NCI-H146 (cell line): ENCODE measurements at regions not wholly inside any gene's neighbourhood (a gene's known extent, or its start where the extent isn't known, plus 50 kb on each side); places are given as distances from the start of the nearest gene placed in this dataset.

Source experiments
- DNase-seq: peaks from one replicate; lab custom pipeline; 2025; lab: John Stamatoyannopoulos, UW

DNA sequence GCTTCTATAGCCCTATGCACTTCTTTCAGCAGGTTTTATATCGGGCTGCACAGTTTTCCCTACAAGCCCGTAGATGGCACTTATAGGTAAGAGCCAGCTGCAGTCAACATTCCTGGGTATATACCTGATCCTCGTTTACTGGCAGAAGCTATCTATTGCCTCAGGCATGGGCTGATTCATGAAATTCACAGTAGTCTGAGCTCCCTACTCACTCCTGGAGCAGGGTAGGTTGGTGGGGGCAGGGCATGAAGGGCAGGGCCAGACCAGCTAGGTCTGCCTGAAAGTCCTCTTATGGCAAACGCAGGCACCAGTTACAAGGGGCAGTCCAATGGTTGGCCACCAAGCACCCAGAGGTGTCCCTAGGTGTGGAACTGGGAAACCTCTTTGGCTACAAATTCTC, 345.8 kb downstream of the RPS29 start:
- no peak for DNase-seq

DNA sequence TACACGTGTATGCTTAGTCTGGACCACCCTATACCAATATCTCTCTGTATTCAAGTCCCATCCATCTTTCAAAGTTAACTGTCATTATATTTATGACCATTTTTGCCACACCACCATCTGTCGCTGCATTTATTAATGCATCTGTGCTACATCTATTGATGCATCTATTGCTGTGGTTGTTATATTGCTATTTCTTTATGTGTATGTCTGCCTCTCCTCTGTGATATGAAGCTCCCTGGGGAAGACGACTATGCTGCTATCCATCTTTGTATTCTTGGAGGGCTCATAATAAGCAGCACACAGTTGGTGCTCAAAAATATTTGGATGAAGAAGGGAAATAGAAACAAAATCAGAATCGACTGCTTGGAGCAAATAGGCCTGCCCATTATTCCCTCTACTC, 357.6 kb downstream of the RPS29 start:
- no peak for DNase-seq

DNA sequence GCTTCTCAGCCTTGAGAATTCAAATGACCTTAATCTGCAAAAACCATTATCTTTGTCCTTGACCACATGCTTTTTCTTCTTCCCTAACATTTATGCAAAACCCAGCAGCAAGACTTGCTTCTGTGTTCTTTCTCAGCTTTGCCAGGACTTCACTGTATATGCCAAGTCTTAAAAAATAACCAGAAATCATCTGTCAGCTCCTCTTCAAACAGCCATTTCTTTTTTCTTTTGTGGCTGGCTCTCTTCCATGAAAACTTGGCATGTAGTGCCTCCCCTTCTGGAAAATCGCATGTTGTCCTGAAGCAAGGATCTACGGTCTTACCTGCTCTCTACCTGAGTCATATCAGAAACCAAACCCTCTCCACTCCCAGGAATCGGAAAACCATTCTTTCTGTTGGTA, 364.9 kb downstream of the RPS29 start:
- no peak for DNase-seq

DNA sequence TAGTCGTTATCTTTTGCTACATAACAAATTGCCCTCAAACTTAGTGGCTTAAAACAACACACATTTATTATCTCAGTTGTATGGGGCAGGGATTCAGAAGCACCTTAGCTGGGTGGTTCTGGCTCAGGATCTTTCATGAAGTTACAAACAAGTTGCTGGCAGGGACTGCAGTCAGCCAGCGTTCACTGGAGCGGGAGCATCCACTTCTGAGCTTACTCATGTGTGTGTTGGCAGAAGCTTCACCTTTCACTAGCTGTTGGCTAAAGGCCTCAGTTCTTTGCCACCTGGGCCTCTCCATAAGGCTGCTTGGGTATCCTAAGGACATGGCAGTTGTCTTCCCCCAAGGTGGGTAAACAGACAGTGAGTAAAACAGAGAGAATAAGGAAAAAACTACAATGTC, 365.7 kb downstream of the RPS29 start:
- DNase-seq: no peak

DNA sequence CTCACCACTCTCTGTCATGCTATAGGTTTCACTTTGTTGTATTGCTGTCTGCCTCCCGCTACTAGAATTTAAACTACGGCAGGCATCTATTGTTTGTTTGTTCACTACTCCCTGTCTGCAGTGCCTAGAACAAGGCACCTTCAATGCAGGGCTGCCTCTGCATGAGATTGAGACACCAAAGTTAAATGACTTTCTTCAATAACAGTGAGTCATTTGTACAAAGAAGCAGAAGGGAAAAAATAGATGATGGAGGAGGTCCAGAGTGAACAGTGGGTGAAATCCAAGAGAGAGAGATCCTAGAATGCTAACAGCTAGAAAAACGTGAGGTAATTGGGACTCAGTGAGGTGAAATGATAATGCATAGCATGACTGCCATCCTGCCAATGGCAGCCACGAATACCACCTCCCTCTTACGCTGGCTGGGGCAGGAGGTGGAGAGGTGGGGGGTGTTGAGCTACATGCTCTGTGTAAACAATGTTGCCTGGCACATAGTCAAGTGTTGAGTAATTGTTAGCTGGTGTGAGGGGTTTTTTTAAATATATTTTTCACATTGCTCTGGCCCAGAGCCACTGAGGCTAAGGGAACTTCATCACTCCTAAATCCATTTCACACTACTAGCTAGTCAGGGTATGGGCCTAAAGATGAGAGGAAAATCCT, 367.6 kb downstream of the RPS29 start:
- DNase-seq: no peak

DNA sequence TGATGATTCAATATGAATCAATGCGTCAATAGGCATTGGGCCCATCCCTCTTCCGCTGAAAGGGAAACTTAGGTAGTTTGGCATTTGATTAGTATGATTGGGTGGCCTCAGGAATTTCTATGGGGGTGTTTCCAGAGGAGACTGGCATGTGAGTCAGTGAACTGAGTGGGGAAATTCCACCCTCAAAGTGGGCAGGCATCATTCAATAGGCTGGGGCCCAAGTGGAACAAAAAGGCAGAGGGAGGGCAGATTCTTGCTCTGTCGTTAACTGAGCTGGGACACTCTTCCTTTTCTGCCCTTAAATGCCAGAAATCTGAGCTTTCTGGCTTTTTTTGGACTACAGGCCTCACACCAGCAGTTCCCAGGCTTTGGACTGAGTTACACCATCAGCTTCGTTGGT, 373.5 kb downstream of the RPS29 start:
- DNase-seq: no peak

DNA sequence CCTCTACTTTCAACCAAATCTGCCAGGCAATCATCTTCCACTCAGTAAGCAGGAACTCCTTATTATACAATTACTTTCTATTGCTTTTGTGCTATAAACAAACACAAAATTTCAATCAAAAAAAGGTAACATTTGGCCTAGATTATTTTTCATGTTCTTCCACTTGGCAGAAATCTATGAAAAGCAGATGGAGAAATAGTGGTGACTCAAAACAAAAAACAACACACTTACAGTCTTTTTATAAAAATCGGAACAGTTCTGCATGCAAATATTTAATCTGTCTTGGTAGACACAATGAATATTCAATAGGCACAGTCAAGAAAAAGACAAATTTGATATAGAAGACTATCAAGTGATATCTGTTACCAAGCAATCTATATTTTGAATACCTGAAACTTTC, 376.8 kb downstream of the RPS29 start:
- DNase-seq: no peak

DNA sequence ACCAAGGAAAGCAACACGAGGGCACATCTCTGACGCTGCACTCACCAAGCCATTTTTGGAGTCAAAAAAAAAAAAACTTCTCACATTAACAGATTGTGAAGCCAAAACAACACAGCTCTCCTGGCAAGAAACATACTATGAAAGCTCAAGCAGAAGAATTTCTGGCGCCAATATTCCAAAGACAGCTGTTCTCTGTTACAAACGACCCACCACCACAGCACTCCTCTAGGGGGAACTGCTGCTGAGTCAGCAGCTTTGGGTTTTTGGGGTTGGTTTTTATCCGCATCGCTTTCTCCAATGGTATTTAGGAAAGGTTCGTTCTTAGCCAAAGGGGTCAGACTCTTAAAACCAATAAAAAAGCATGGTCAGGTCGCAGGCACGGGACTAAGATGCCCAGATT, 379.4 kb downstream of the RPS29 start:
- DNase-seq: no peak

DNA sequence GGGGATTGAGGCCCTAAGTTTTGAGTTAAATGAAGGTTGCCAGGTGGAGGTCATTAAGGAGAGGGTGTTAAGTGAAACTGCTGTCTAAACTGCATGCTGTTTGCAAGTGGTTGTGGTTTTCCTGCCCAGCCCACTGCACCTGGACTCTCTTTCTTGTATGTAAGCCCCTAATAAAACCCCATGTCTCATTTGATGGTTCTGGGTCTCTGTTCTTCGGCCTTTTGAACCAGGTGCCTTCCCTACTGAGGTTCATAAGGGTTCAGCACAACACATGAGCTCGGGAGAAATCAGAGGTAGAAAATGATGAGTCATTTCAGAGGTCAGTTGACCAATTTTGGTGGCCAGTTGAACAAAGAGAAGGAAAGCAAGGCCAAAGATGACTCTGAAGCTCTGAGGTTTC, 382.5 kb downstream of the RPS29 start:
- DNase-seq: no peak

DNA sequence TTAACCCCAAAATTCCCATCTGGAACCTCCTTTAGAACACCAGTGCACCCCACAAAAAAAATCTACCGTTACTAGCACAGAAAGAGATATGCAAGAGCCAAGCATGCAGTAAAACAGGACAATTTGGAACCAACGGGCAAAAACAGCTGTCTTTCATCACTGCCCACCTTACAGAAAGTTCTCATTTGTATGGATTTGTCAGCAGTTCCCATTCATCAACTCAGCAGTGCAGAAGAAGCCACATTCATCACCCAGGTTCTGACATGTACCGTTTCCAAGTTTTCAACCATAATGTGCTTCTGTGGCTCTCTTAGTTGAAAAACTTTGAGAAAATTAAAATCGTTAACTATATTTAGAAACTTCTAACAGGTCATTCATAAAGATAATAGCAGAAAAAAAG, 387.0 kb downstream of the RPS29 start:
- DNase-seq: no peak

DNA sequence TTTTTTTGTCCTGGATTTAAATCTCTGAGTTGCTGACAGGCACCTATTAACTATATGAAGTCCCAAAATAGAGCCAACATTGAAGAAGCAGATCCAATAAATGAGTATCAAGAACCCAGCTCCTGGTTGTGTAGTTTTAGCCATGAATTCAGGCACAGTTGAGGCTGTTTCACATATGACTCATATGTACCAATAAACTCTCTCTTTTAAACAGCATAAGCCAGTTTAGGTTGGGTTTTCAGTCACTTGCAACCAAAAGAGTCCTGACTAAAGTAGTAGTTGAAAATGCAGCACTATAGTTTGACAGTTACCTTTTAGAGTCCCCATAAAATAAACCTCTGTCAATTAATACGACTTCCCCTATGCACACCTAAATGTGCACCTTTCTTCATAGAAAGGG, 389.9 kb downstream of the RPS29 start:
- DNase-seq: no peak

DNA sequence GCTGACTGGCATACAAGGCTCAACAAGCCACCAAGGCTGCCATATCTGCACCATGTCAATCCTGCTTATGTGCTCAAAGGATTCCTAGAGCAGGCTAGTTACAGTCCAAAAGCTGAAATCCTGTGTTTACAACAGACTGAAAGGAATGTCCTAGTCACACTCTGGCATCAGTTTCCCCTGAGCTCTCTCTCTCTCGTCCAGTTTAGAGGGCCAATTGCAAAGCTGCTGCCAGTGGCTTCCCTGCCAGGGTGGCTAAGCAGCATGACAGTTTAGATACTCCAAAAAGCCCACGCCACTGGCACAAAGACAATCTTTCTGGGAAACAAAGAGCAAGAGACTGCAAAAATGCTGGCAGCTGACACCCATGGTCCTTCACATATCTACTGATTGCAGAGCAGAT, 392.1 kb downstream of the RPS29 start:
- DNase-seq: no peak

DNA sequence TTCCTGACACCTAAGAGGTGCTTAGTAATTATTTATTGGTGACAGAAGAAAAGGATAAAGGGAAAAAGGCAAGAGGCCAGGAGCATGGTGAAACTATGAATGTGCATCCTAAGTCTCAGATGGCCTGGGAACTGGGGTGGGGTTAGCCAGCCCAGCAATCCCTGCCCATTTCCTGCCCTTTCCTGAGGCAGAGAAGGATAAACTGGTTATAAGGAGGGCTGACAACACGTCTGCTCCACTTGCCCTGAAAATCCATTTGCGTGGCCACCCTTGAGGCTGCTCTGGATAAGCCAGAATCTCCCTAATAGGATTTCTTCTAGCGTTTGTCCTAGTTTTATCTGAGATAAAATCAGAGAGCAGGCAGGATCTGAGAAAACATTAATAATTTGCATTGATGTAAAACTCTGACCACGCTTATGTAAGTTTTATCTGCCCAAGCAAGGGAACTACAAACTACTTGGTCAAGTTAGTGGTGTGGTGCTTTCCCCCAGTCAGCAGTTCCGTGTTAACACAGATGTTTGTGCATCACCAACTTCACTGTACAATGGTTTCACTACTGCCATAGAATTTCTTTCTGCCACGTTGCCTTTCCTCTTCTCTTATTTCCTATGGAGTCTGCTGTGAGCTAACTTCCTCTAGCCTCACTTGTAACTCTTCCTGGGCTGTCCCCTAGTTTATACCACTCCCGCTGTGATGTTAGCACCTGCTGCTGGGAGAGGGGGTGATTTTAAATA, 392.7 kb downstream of the RPS29 start:
- no peak for DNase-seq

DNA sequence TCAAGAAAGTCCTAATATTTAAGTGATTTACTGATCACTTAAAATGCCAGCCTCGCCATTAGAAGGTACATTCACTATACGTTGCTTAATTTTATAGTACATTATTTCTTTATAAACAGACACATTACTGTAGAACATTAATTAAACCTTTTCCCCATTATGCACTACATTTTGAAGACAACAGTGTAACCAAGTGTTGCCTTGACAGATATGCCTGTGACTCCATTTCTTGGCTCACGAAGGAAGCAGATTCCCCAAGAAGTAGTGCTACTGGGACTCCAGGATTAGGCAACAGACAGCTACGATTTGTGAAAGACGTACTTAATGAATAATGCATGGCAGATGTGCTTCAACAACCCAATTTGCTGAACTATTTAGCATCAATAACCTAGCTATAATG, 394.8 kb downstream of the RPS29 start:
- no peak for DNase-seq

DNA sequence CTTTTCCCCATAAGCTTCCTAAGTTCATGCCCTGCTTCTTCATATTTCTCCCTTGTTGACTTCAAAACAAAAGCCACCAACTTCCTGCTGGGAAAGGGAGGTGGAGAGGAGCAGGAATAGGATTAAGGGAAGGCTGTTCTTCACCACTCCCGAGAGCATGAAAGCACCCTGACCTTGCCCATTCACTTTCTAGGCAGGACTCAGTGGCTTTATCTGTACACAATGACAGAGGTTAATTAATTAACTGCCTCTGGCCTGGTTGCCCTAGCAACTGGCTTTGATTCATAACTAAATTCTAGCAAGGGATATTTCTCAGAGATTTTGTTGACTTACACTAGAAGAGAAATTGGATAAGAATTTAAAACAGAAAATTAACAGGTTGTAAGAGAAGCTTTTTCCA, 396.8 kb downstream of the RPS29 start:
- no peak for DNase-seq

DNA sequence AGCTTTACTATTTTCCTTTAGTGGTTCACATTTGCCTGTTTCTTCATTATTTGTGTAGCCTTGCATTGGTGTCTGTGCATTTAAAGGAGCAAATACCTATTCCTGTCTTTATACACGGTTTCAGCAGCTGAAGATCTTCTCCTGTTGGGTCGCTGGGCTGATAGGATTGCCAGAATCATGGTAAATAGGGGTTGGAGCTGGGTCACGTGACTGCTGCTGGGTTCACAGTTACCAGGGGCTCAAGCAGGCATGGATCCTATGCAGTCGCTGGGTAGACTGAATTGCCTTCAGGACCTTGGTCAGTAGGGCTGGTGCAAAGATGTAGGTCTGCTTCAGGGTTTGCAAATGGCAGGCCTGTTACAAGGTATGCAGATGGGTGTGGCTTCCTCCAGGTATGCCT, 398.4 kb downstream of the RPS29 start:
- DNase-seq: no peak

DNA sequence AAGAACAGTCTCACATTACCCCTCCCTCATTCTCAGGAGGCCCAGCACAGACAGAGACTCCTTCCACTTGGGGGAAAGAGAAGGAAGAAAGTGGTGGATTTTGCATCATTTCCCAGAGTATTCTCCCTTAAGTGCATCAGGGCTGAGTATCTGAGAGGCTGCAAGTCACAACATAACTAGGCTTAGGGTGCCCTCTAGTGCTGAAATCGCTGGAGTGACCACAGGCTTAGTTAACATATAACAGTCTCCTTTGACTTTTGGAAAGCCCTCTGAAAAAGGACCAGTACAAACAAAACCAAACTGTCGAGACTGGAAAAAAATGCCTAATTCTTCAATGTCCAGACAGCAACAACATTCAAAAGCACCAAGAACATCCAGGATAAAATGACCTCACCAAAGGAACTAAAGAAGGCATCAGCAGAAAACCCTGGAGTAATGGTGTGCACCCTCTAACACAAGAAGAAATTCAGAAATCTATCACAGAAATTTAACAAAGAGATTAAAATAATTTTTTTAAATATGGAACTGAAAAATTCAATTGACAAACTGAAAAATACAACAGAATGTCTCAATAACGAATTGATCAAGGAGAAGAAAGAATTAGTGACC, 412.3 kb downstream of the RPS29 start:
- DNase-seq: peak; percentile 27

DNA sequence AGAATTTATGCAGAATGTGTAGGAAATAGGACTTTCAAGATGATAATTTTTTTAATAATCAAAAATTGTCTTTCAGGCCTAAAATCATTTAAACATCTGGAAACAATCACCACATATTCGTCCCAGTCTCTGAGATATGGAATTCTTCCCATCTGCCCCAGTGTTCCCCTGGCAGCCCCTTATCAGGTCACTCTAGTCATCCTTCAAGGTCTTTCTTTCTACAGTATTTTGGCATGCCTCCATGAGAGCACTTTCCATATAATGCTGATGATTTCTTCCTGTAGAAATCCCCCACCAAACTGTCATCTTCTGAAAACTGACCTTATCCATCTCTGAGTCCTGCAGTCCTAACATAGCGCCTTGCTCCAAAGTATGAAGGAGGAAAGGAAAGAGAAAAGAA, 422.1 kb downstream of the RPS29 start:
- DNase-seq: no peak

DNA sequence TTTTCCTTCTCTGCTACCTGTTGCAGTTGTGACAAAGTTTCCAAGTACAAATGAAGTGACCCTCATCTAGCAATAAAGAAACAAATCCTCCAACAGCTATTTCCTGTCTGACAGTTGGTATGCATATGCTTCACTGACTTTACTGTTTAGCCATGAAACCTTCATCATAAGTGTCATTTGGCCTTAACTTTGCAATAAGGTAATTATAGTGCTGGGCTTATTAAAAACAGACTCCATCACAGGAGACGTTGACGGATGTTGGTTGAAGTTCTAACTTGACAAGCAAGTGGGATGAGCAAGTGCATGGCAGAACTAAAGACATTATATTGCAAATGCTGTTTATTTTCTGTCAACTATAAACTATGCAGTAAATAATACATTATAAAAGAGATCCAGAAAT, 425.2 kb downstream of the RPS29 start:
- no peak for DNase-seq

DNA sequence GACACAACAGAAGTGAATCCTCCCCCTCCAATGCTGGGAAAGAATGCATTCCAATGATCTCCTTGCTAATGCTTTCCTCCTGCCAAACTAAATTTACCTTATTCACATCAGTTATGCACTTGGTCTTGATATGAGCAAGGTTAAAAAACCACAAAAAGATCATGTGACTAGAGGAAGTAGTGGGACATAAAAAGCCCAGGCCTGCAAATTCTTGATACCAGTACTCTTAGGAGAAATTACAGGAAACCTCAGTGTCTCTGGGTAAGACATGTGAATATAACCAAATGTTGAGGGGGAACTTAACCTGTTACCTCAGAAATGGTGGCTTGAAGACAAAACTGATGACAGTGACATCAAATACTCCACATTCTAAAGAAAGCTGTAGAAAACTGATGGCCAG, 427.1 kb downstream of the RPS29 start:
- DNase-seq: no peak

DNA sequence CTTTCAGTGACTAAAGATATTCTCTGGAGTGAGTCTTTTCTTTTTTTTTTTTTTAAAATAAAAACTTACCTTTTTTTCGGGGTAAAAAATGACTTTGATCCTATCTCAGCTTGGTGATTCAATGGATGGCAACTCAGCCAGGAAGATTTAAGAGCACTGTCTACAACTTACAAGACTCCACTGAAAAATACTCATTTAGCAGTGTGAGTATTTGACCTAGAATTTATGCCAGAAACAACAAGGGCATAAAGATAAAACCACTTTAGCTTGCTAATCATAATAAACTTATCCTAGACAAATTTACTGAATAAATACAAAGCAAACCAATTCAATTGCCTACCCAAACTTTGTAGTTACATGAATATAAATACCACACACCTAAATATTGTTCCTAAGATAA, 446.6 kb downstream of the RPS29 start:
- no peak for DNase-seq

DNA sequence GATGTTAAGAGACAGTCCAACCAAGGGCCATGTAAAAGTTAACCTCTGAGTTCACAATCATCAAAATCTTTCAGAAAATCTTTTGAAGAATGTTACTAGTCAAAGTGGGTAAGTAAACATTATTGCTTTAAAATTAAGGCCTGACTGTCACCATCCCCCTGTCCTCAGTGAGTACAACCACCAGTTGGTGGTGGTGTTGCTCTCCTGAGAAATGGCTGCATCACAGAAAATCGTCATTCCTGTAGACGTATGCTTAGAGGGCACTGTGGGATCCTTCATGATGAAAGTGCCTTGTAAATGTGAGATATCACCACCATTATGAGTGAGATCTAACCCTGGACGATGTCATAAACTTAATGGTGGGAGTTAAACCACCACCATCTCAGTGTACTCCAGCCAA, 451.2 kb downstream of the RPS29 start:
- no peak for DNase-seq

DNA sequence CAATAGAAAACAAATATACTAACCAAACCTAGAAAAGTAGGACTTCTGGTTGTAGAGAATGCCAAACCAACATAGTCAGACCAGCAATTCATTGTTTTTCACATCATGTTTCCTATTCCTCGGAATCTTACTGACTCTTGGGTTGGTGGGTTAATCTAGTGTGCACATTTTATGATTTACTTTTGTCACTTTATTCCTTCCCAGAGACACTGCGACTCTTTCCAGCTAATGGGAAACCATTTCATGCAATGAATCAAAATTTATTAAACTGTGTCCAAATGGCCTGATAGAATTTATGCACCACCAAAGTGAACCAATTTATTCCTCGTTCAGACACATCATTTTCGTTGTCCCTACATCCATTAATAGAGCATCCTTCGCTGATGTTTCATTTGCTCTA, 464.9 kb downstream of the RPS29 start:
- no peak for DNase-seq
